ENCODE measurements at regions not wholly inside any gene's neighbourhood (a gene's known extent, or its start where the extent isn't known, plus 50 kb on each side); places are given as distances from the start of the nearest gene placed in this dataset.

- TF ChIP-seq CTCF (IDR thresholded peaks at IDR 0.05; ENCODE audit: insufficient read depth, low read length, severe bottlenecking), result peak; percentile 0
Measured at GRCh38 chr9:6080154-6080716, 64.8 kb upstream of the RANBP6 start.

DNA sequence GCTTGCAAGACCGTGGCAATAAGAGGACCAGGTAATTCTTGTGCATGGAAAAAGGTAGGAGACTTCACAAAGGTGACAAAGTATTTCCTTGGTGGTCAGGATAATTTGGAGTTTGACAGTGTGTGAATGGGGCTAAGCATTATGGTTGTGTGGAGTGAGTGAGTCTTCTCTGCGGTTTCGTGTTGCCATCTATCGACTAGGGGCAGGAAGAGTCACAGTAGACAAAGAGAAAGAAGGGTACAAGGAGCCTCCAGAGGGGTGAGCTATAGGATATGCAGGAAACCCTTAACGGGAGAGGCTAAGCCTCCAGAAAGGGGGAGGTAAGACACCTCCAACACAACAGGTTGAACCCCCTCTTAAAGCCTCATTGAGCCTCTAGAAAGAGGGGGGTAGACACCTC lies 64.0 kb upstream of the RANBP6 start:
- FAIRE-seq, result peak; percentile 91
- Histone ChIP-seq H3K4me3 (ENCODE audit: low read depth, low read length) (no peak overlapping the region), H3K36me3 (ENCODE audit: control insufficient read depth, insufficient read depth, low read length) (no peaks in the 10 kb centered on the region), H3K27me3 (ENCODE audit: control insufficient read depth, insufficient read depth, low read length) (no peaks in the 10 kb centered on the region)
- no peak for DNase-seq (ENCODE audit: low read depth)
- TF ChIP-seq CTCF (IDR thresholded peaks at IDR 0.05; ENCODE audit: insufficient read depth, low read length, severe bottlenecking), result no peak

More at GRCh38 chr9:6080154-6080716, 64.8 kb upstream of the RANBP6 start:
- Histone ChIP-seq H3K36me3 (ENCODE audit: control insufficient read depth, insufficient read depth, low read length) (no peaks in the 10 kb centered on the region), H3K27me3 (ENCODE audit: control insufficient read depth, insufficient read depth, low read length) (no peaks in the 10 kb centered on the region), H3K4me3 (ENCODE audit: low read depth, low read length) (peak overlapping the region; percentile 25)
- peak; percentile 97 for DNase-seq (ENCODE audit: low read depth)
- FAIRE-seq, result no peak

- no peaks in the 10 kb centered on the region for H3K27me3 ChIP-seq (ENCODE audit: control insufficient read depth, insufficient read depth, low read length)
- no peaks in the 10 kb centered on the region for H3K36me3 ChIP-seq (ENCODE audit: control insufficient read depth, insufficient read depth, low read length)
- no peak for FAIRE-seq
- DNase-seq (ENCODE audit: low read depth), result no peak
- no peak for TF ChIP-seq CTCF (IDR thresholded peaks at IDR 0.05; ENCODE audit: insufficient read depth, low read length, severe bottlenecking)
- no peak overlapping the region for H3K4me3 ChIP-seq (ENCODE audit: low read depth, low read length)
Measured at GRCh38 chr9:6078382-6079105, 63.1 kb upstream of the RANBP6 start.

GRCh38 chr9:6076851-6077250 lies 61.4 kb upstream of the RANBP6 start:
- Histone ChIP-seq H3K4me3 (ENCODE audit: low read depth, low read length) (no peak overlapping the region), H3K27me3 (ENCODE audit: control insufficient read depth, insufficient read depth, low read length) (no peaks in the 10 kb centered on the region), H3K36me3 (ENCODE audit: control insufficient read depth, insufficient read depth, low read length) (no peaks in the 10 kb centered on the region)
- FAIRE-seq (no peak), DNase-seq (ENCODE audit: low read depth) (peak; percentile 92)
- TF ChIP-seq CTCF (IDR thresholded peaks at IDR 0.05; ENCODE audit: insufficient read depth, low read length, severe bottlenecking), result no peak

DNA sequence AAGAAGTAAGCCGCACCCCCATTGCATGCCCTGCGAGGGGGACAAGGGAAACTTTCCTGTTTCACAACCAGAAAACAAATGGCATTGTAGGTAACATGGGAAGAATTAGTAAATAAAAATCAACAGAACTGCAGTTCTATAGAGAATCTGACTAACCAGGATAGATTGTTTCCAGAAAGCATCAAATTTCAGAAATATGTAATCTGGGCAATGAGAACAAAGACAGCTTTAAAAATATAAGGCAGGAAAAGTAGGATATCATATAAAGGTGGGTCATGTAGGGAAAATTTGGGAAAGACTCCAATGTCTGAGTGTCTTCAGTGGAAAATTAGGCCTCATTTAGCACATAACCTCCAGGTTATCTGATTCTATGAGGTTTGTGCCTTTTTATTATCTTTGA lies 58.3 kb upstream of the RANBP6 start:
- TF ChIP-seq CTCF (IDR thresholded peaks at IDR 0.05; ENCODE audit: insufficient read depth, low read length, severe bottlenecking), result no peak
- no peak for FAIRE-seq
- DNase-seq (ENCODE audit: low read depth), result no peak
- no peak overlapping the region for H3K4me3 ChIP-seq (ENCODE audit: low read depth, low read length)
- no peaks in the 10 kb centered on the region for H3K36me3 ChIP-seq (ENCODE audit: control insufficient read depth, insufficient read depth, low read length)
- H3K27me3 ChIP-seq (ENCODE audit: control insufficient read depth, insufficient read depth, low read length), result no peaks in the 10 kb centered on the region

All from bronchial epithelial cell (primary cell).